Peyer's patch (tissue), 4 donors: ENCODE measurements at regions not wholly inside any gene's neighbourhood (a gene's known extent, or its start where the extent isn't known, plus 50 kb on each side); places are given as distances from the start of the nearest gene placed in this dataset.

Experiments used
- CTCF ChIP-seq, 6 experiments: fragments of 450-650 bp in 4 of 6; fragments of 200-600 bp in 2 of 6; sonication (generic) in 1 of 6; IDR thresholded peaks; one replicate each; pipeline ENCODE4 v1.5.1; 2017 to 2019; ENCODE audit warnings: antibody characterized with exemption in 6 of 6, mild to moderate bottlenecking in 3 of 6, moderate library complexity in 1 of 6
- POLR2A ChIP-seq, 2 donors: fragments of 450-650 bp; IDR thresholded peaks; one replicate each; pipeline ENCODE4 v1.5.1; 2017; ENCODE audit warnings: antibody characterized with exemption in 2 of 2, mild to moderate bottlenecking in 2 of 2, moderate library complexity in 2 of 2

DNA sequence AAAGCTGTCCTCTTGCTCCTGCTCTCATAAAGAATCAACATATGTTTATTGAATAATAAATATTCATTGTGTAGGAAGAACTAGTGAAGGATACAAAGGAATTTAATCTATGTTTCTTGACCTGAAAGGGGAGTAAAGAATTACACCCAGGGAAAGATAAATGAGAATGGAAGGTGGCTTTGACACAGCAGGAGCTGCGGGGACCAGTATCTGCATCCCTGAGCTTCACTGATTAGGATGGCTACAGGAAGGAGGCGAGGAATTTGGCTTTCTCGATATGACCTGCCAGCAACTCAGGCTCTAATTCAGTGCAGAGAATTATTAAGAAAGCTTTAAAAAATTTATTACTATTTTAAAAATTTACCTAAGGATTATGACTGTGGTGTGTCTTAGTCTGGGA, 194.6 kb downstream of the SEC23IP start:
- TF ChIP-seq POLR2A (IDR thresholded peaks at IDR 0.05) (no peak), CTCF (IDR thresholded peaks at IDR 0.05) (no peak)
